ENCODE measurements at regions not wholly inside any gene's neighbourhood (a gene's known extent, or its start where the extent isn't known, plus 50 kb on each side); places are given as distances from the start of the nearest gene placed in this dataset.

DNA sequence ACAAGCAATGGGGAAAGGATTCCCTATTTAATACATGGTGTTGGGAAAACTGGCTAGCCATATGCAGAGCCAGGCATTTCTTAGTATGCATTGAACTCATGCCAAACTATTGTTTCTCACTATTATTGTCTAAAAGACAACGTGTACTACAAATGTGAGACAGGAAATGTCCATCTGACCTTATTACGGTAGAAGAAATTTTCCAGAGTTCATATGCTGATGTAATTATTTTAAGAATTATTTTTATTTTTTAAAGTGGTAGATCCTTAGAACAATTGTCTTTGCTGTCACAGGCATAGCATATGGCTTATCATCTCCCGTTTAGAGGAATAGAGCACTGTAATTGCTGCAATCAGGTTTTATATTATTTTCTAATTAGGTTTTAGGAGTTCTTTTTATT lies 75.2 kb upstream of the S1PR1 start:
- DNase-seq (ENCODE audit: low read depth, low spot score) = no peak
- in situ Hi-C loops (cut with HindIII; ENCODE audit: low pct_unique_long_range_greater_than_20kb, low sequenced_read_pairs) = no loop called here

DNA sequence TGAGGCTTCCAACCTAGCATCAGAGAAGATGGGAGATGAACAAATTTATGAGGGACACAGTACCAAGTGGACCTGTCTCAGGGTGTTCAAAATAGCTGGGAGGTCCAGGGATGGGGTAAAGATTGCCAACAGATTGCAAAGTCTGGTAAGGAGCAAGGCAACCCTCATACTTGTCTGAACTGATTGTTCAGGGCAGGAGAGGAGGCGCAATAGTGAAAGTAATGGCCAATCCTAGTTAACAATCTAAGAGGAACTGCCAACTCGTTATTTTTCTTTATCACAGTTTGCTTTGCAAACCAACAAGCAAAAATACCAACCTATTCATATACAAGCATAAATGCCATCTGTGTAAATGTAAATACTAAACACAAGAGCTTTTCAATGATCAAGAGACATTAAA lies 78.4 kb upstream of the S1PR1 start:
- in situ Hi-C loops (cut with HindIII; ENCODE audit: low pct_unique_long_range_greater_than_20kb, low sequenced_read_pairs) = no loop called here
- DNase-seq (ENCODE audit: low read depth, low spot score) = no peak

DNA sequence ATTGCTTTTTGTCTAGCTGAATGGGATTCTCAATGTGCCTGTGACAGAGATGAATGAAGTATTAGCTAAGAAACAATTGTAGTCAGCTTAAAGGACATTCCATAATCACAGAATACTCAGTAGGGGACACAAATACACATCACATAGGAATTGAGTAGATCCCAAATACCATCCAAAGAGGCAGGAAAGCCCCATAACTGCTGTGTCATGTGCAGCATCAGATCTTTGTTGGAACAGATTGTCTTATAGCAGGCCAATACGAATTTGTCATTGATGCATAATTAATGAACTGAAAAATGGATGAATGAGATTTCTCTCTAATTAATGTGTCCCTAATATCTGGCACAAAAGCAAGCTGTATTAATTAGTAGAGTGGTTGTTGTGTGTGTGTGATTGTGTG lies 82.3 kb upstream of the S1PR1 start:
- in situ Hi-C loops (cut with HindIII; ENCODE audit: low pct_unique_long_range_greater_than_20kb, low sequenced_read_pairs) = no loop called here

DNA sequence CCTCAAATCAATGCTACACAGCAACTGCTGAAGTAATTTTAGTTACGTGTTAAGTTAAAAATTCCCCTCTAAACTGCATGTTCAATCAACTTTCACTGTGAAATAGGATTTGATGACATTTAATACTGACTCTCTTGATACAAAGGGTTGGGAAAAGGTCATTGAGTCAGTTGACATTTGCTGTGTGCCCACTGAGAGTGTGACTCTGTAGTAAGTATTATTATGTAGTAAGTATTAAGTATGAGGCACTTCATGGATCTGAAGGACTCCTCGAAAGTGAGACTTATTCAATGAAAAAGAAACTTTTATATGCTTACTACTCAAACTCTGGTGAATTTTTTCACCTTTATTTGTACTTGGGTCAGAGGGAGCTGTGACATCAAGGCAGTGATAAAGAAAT lies 83.1 kb upstream of the S1PR1 start:
- in situ Hi-C loops (cut with HindIII; ENCODE audit: low pct_unique_long_range_greater_than_20kb, low sequenced_read_pairs) = no loop called here
- DNase-seq (ENCODE audit: low read depth, low spot score) = peak; percentile 2

More for the DNA sequence above, 82.3 kb upstream of the S1PR1 start:
- DNase-seq (ENCODE audit: low read depth, low spot score) = no peak

DNA sequence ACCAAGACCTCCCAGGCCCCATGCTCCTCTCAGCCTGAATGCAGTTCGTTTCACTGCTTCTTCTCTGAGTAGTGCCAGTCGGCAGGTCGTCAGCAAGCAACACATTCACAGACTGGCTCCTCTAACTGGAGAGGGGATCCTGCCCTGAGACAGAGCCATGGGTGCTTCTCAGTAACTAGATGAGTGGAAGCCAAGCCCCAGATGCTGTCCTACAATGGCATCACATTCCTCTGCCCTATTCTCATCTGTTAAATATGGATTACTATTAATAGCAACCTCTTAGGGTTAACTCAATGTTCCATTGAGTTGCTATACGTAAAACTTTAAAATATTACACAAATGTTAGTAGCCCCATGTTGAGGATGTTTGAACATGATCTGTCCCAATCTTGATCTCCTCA lies 84.2 kb upstream of the S1PR1 start:
- no peak for DNase-seq (ENCODE audit: low read depth, low spot score)
- in situ Hi-C loops (cut with HindIII; ENCODE audit: low pct_unique_long_range_greater_than_20kb, low sequenced_read_pairs) = no loop called here

DNA sequence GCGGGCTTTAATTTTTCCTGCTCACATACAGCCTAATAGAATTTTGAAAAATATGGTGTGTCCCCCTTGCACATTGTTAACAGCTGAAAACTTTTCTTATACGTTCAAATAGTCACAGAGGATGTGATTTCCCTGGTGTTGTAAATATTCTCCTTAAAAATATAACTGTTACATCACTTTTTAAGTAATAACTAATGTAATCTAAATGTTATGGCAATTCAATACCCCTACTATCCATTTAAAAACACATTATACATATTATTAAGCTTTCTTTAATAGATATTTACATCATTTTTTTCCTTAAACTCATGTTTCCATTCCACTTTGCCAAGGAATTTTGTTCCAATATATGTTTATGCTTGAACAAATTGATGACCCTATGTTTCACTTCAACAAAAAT lies 85.5 kb upstream of the S1PR1 start:
- no peak for DNase-seq (ENCODE audit: low read depth, low spot score)
- in situ Hi-C loops (cut with HindIII; ENCODE audit: low pct_unique_long_range_greater_than_20kb, low sequenced_read_pairs) = no loop called here

DNA sequence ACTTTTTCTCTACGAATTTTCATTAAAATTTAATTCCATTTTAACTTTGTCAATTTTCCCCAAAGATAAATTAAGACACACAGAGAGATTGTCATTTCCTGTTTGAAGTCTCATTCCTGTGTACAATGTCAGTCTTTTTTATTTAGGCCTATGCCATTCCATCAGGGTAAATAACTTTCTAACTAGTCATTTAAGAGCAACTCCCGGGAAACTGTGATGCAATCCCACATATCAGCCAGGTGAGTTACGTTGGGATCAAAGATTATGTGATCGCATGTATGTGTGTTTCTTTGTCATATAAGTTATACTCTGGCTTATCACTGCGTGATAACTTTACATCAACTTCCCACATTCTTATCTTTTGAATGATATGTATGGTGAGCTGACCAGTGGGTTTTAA lies 86.1 kb upstream of the S1PR1 start:
- DNase-seq (ENCODE audit: low read depth, low spot score) = no peak
- in situ Hi-C loops (cut with HindIII; ENCODE audit: low pct_unique_long_range_greater_than_20kb, low sequenced_read_pairs) = no loop called here

DNA sequence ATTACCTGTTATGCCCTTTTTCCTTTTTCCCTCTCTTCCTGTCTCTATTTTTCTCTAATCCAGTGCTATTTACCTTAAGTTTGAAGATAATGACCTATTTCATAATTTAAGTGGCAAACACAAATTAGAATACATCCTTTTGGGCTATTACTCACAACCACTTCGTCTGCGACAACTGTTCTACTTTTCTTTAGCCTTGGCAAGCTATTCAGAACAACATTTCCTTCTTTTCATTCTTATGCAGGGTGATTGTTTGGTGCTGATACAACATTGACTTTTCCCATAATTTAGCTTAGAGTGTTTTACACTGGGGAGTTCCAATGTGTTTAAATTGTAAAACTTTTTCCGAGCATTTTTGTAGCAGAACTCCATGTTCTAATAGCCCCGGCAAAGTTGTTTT lies 86.6 kb upstream of the S1PR1 start:
- in situ Hi-C loops (cut with HindIII; ENCODE audit: low pct_unique_long_range_greater_than_20kb, low sequenced_read_pairs) = no loop called here
- DNase-seq (ENCODE audit: low read depth, low spot score) = no peak

DNA sequence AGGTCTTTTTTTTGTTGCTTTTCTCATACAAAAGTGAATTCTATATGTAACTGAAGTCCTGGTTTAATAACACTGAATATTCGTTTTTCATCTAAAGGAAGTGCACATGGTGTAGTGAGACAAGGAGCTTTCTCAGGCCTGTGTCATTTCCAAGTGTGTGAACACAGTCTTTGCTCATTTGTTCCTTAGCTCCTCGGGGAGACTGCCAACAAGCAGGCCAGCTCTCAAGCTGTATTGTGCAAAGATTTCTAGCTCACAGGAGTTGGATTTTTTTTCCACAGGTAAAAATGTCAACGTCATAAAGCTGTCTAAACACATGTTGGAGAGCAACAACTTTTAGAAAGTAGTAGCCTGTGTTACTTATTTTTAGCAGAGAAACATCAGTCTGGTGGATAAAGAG lies 87.8 kb upstream of the S1PR1 start:
- in situ Hi-C loops (cut with HindIII; ENCODE audit: low pct_unique_long_range_greater_than_20kb, low sequenced_read_pairs) = no loop called here
- no peak for DNase-seq (ENCODE audit: low read depth, low spot score)

DNA sequence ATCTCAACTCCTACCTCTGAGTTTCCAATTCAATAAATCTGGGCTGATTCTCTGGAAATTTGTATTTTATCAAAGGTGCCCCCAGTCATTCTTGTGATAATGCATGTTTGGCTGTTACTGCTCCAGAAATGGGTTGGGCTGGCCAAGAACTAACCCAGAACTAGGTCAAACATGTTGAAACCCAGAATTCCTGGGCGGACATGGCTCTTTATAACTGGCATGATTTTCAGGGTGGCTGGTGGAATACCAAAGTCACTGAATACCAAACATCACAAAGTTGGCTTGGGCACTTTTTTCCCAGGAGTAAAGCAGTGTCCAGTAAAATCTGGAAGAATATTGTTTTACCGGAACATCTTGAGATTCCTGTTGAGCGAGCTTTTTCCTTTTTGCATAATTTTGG lies 89.4 kb upstream of the S1PR1 start:
- in situ Hi-C loops (cut with HindIII; ENCODE audit: low pct_unique_long_range_greater_than_20kb, low sequenced_read_pairs) = no loop called here
- DNase-seq (ENCODE audit: low read depth, low spot score) = no peak

DNA sequence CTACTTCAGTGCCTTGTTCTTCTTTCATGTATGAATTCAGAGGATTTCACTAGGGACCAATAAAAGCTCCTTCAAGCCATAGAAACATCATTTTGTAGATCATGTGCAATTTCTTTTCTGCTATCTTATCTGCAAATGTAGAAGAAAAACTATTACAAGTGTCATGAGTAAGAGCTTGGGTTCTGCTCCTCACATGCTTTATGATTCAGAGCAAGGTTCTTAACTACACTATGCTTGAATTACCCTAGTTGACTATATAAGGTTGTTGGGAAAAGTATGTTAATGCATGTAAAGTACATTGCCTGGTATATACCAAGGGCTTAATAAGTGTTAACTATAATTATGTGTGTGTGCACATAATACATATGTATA lies 91.4 kb upstream of the S1PR1 start:
- in situ Hi-C loops (cut with HindIII; ENCODE audit: low pct_unique_long_range_greater_than_20kb, low sequenced_read_pairs) = no loop called here
- DNase-seq (ENCODE audit: low read depth, low spot score) = no peak

DNA sequence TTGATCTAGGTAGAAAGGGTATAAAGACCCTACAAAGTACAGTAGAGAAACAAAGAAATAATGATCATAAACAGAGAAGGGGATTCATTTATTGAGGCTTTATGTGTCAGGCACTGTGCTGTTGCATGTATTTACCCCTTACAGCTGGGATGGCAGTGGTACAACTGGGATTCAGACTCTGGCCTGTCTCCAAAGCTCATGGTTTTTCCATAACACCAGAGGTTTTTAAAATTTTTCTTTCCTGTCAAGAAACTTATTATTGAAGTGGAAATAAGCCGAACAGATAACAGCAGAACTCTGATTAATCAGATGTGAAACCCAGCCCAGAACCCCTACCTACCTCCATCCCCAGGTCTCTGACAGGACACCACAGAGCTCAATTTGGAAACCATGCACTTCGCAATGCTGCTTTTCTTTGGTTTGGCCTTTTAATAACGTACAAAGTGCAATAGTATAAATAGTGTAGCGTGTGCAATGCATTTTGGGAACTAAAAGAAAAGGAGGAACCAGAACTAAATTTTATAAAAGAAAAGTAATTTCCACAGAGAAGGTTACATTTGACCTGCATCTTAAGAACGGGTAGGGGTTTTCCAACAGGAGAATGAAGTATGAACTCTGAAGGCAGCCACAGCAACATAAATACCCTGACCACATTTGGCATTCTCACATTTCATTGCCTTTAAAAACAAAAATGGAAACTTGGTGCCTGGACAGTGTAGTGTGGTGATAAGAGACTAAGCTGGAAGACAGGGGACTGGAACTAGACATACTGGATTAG lies 92.0 kb upstream of the S1PR1 start:
- DNase-seq (ENCODE audit: low read depth, low spot score) = no peak
- in situ Hi-C loops (cut with HindIII; ENCODE audit: low pct_unique_long_range_greater_than_20kb, low sequenced_read_pairs) = no loop called here

DNA sequence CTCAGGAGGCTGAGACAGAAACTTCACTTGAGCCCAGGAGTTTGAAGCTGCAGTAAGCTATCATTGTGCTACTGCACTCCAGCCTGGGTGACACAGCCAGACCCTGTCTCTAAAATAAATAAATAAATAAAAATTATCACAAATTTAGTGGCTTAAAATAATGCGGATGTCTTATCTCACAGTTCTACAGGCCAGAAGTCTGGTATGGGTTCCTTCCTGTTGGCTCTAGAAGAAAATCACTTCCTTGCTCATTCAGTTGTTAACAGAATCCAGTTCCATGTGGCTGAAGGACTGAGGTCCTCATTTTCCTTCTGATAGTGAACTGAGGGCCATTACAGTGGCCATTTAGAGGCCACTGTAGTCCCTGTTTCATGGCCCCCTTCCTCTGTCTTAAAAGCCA lies 94.6 kb upstream of the S1PR1 start:
- in situ Hi-C loops (cut with HindIII; ENCODE audit: low pct_unique_long_range_greater_than_20kb, low sequenced_read_pairs) = no loop called here
- DNase-seq (ENCODE audit: low read depth, low spot score) = no peak

DNA sequence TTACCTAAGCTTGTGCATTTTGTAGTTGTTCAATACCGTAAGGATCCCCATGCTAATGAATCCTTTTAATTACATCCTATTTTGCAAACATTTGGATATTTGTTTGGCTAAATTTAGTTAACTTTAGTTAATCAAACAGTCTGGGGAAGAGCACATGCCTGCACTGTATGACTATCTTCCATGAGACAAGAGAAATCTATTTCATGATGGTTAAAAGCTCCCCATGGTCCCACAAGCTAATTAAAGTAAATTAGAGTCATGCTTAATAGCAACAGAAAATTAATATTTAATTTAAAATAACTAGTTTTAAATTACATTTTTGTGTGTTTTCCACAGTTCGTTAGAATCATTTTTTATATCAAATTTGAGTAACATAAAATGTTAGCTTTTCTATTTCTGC lies 95.4 kb upstream of the S1PR1 start:
- in situ Hi-C loops (cut with HindIII; ENCODE audit: low pct_unique_long_range_greater_than_20kb, low sequenced_read_pairs) = no loop called here

DNA sequence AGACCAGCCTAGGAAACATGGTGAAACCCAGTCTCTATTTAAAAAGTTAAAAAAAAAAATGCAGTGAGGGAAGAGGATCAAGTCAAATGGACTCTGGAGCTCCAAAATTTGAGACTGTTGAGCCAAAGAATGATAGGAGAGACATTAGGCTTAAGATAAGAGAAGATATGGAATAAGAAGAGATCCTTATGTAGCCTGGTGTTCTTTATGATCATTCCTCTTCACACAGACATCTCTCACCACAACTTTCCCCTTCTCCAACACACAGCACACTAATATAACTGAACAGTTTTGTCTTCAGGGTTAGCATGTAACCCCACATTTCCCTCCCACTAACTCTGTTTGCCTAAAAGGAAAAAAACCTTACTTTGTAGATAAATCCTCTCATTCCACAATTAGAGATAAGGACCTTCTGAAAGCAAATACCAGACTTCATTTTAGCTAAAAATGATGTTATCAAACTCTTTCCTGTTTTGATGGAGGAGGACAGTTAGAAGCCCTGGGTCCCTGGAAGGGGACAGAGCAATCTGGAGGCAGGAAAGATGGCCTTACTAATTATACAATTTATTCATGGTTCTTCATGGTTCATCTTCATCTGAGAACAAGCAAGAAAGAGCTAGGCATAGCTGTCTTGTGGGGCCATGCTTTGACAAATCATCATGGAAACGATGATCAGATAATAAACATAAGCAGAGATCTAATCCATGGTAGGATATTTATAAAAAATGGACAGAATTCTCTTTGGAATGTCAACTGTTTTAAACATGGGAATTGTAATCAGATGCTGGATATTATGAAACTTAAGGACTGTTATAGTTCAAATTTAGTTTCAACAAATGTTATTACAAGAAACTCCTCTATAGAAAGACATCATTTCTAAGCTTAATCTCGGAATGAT lies 96.7 kb upstream of the S1PR1 start:
- in situ Hi-C loops (cut with HindIII; ENCODE audit: low pct_unique_long_range_greater_than_20kb, low sequenced_read_pairs) = no loop called here
- DNase-seq (ENCODE audit: low read depth, low spot score) = no peak

More for the DNA sequence above, 95.4 kb upstream of the S1PR1 start:
- no peak for DNase-seq (ENCODE audit: low read depth, low spot score)

DNA sequence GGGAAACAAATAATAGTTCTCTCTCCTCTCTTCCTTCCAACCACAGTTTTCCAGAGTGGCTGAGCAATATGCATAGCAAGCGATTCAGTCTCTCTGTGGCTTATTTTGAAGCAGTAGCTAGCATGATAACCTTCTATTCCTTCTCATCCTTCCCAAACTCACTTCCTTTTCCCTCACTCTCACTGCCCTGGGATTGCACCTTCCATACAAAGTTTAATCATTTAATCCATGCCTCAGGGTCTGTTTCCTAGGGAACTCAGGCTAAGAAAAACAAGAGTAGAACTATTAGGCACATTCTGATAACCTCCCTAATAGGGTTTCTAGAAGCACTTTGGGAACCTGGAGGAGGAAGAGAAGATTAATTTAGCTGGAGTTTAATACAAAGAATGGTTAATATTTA lies 97.7 kb upstream of the S1PR1 start:
- in situ Hi-C loops (cut with HindIII; ENCODE audit: low pct_unique_long_range_greater_than_20kb, low sequenced_read_pairs) = no loop called here
- DNase-seq (ENCODE audit: low read depth, low spot score) = no peak

DNA sequence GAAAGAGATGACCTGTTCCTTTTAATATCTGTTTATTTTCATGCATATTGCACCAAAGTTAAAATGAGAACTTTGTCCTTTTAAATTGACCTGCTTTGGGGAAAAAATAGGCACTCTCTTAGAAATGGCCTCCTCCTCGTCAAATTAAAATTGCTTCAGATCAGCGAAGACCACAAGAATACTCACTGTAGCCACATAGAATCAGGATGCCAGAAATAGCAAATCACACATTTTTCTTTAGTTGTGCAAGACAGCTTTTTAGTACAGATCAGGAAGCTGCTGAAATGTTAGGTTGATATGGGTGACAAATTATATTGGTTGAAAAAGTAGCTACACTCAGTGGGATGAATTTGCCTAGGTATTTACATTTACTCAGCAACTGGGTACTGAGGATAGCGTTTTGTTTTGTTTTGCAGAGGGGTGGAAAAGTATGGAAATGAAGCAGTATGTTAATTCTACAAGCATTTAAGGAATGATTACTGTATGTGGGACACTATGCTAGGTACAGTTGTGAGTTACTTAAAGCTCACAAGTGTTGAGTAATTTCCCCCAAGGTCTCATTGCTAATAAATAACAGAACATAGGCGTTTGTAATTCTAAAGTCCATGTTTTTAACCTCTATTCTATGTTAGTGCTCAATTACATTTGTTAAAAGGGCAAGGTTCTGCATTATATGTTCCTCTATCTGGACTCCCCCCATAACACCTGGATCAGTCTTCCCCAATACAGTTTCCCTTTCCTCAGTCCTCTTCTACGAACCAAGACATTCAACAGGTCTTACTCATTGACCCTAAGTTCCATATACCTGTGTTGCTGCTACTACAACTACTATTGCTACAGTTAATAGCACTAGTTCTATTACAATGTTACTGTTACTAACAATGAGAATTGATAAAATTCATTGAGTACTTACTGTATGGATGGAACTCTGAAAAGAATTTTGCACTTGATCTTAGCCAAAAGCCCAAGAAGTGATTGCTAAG lies 99.4 kb upstream of the S1PR1 start:
- in situ Hi-C loops (cut with HindIII; ENCODE audit: low pct_unique_long_range_greater_than_20kb, low sequenced_read_pairs) = no loop called here
- no peak for DNase-seq (ENCODE audit: low read depth, low spot score)

DNA sequence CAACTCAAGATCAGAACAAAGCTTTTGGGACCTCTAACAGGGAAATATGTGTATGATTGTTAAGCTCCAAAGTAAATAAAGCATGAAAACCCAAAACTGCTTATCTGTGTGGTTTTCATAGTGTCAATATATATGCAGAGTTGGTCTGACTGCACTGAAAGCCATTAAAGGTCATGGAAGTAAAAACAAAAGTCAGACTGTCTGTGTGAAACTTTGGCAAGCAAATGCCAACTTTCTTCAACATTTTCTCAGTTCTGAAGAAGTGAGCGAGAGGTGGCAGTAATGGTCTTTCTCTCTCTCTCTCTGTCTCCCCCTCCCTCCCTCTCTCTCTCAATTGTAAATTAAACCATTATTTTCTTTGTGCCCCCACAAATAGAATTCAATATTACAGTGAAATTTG lies 100.1 kb upstream of the S1PR1 start:
- in situ Hi-C loops (cut with HindIII; ENCODE audit: low pct_unique_long_range_greater_than_20kb, low sequenced_read_pairs) = no loop called here
- DNase-seq (ENCODE audit: low read depth, low spot score) = peak; percentile 77
